HepG2 (cell line): ENCODE measurements at regions not wholly inside any gene's neighbourhood (a gene's known extent, or its start where the extent isn't known, plus 50 kb on each side); places are given as distances from the start of the nearest gene placed in this dataset.

Experiments used
- ATAC-seq: fragments of 200-7000 bp; cut with Tn5 transposase; 3 replicates; pipeline ENCODE4 v1.9.1; 2020; ENCODE audit warnings: mild to moderate bottlenecking, moderate library complexity
- BruUV-seq: library from RNA; stranded (reverse); fragments of 400-500 nt; replicated peaks from 2 replicates; lab custom pipeline; 2021; lab: Mats Ljungman, UMichigan
- CTCF ChIA-PET: fragments of 300-600 bp; formaldehyde crosslinking; extraction: SDS; loops from one replicate; lab custom pipeline; 2021; ENCODE audit warnings: low total read pairs, inconsistent platforms, low intra/inter-chr PET ratio; lab: Yijun Ruan, JAX
- POLR2A ChIA-PET: fragments of 350-600 bp; sonication (Branson Sonifier 250); formaldehyde crosslinking; loops from one replicate; lab custom pipeline; 2020; ENCODE audit warnings: antibody characterized with exemption, inconsistent platforms; lab: Yijun Ruan, JAX
- DNase-seq: peaks from one replicate; pipeline ENCODE4 v3.0.0-alpha.2; 2015; ENCODE audit warnings: low spot score
- FAIRE-seq: peaks from 3 replicates; lab custom pipeline; 2011; peaks lifted over from hg19 to GRCh38; lab: Jason Lieb, UNC
- H2AFZ ChIP-seq: one replicate; pipeline ENCODE4 v1.6.1; 2011; ENCODE audit warnings: low read length, inconsistent platforms
- H3K27ac ChIP-seq: fragments of 300-600 bp; 3 replicates; pipeline ENCODE4 v1.8.0; 2011; ENCODE audit warnings: mixed run types, mild to moderate bottlenecking, mixed read lengths, low read length, inconsistent platforms; ENCODE audit not compliant: insufficient read depth; ENCODE audit errors: extremely low read length
- H3K27me3 ChIP-seq, 2 experiments: fragments of 200-600 bp in 1 of 2; 2 replicates in 1 of 2; 3 replicates in 1 of 2; pipeline versions ENCODE4 v1.6.0 to v1.8.0; 2011; ENCODE audit warnings: low read length in 2 of 2, mild to moderate bottlenecking in 2 of 2, moderate library complexity in 2 of 2, inconsistent platforms in 1 of 2; ENCODE audit not compliant: insufficient read depth in 2 of 2, control insufficient read depth in 1 of 2
- H3K36me3 ChIP-seq, 2 experiments: fragments of 200-600 bp in 1 of 2; replicated peaks in 1 of 2; 2 replicates in 1 of 2; 3 replicates in 1 of 2; pipeline versions ENCODE4 v1.5.1 to v1.8.0; 2011; ENCODE audit warnings: low read length in 2 of 2, inconsistent platforms in 1 of 2; ENCODE audit not compliant: insufficient read depth in 2 of 2, control insufficient read depth in 1 of 2
- H3K4me1 ChIP-seq: 2 replicates; pipeline ENCODE4 v1.5.1; 2012; ENCODE audit warnings: low read length, inconsistent platforms; ENCODE audit not compliant: insufficient read depth
- H3K4me2 ChIP-seq: 2 replicates; pipeline ENCODE4 v1.6.0; 2011; ENCODE audit warnings: low read depth, low read length, inconsistent platforms
- H3K4me3 ChIP-seq, 3 experiments: fragments of 200-600 bp in 1 of 3; sonication (generic), shearing (Covaris generic) in 1 of 3; replicated peaks in 1 of 3; 2 replicates each; pipeline ENCODE4 v1.5.1; 2011 to 2016; ENCODE audit warnings: low read length in 3 of 3, inconsistent platforms in 2 of 3, low read depth in 2 of 3, mild to moderate bottlenecking in 2 of 3, control low read depth in 1 of 3, mixed read lengths in 1 of 3; ENCODE audit not compliant: insufficient read depth in 1 of 3
- H3K79me2 ChIP-seq: one replicate; pipeline ENCODE4 v1.6.1; 2011; ENCODE audit warnings: low read length, inconsistent platforms; ENCODE audit not compliant: insufficient read depth
- H3K9ac ChIP-seq: 2 replicates; pipeline ENCODE4 v1.6.0; 2011; ENCODE audit warnings: mild to moderate bottlenecking, low read depth, low read length, inconsistent platforms; ENCODE audit not compliant: insufficient read depth
- H3K9me3 ChIP-seq: 2 replicates; pipeline ENCODE4 v1.5.1; 2012; ENCODE audit warnings: mild to moderate bottlenecking, low read length
- H4K20me1 ChIP-seq: 2 replicates; pipeline ENCODE4 v1.6.0; 2011; ENCODE audit warnings: inconsistent platforms, mild to moderate bottlenecking, low read length, moderate library complexity; ENCODE audit not compliant: insufficient read depth
- CHCHD3 ChIP-seq: sonication (generic); formaldehyde crosslinking; IDR thresholded peaks from 2 replicates; pipeline ENCODE4 v1.8.0; 2022; ENCODE audit warnings: mild to moderate bottlenecking, missing genetic modification reagents, moderate library complexity
- FOXK1 ChIP-seq: sonication (generic); formaldehyde crosslinking; IDR thresholded peaks from 2 replicates; pipeline ENCODE4 v1.4.0; 2020; ENCODE audit warnings: low read depth, missing genetic modification reagents, borderline replicate concordance
- HMG20B ChIP-seq: conservative IDR thresholded peaks from 2 replicates; pipeline ENCODE4 v1.6.1; 2016; ENCODE audit warnings: missing genetic modification reagents, missing compliant biosample characterization
- NFKBIZ ChIP-seq: IDR thresholded peaks from 2 replicates; pipeline ENCODE4 v1.6.1; 2018; ENCODE audit warnings: missing genetic modification reagents, missing compliant biosample characterization
- PAX8 ChIP-seq: sonication (generic); formaldehyde crosslinking; IDR thresholded peaks from 2 replicates; pipeline ENCODE4 v1.8.0; 2022; ENCODE audit warnings: mild to moderate bottlenecking, missing genetic modification reagents, borderline replicate concordance
- SRSF1 ChIP-seq: fragments of 200-400 bp; formaldehyde crosslinking; optimal IDR thresholded peaks from 2 replicates; pipeline ENCODE3; 2017; ENCODE audit warnings: mild to moderate bottlenecking, low read depth, low read length, moderate library complexity
- TCF7 ChIP-seq: sonication (generic); IDR thresholded peaks from 2 replicates; pipeline ENCODE4 v1.6.1; 2016; ENCODE audit warnings: antibody characterized with exemption, low read depth
- ZNF441 ChIP-seq: sonication (generic); formaldehyde crosslinking; IDR thresholded peaks from 2 replicates; pipeline ENCODE4 v1.7.0; 2021; ENCODE audit warnings: missing genetic modification reagents, borderline replicate concordance
- ZNF496 ChIP-seq: sonication (generic); formaldehyde crosslinking; IDR thresholded peaks from 2 replicates; pipeline ENCODE4 v1.8.1; 2023; ENCODE audit warnings: mild to moderate bottlenecking, moderate library complexity, missing genetic modification reagents; ENCODE audit not compliant: insufficient replicate concordance
- ZNF709 ChIP-seq: sonication (generic); formaldehyde crosslinking; IDR thresholded peaks from 2 replicates; pipeline ENCODE4 v1.5.0; 2020; ENCODE audit warnings: mild to moderate bottlenecking, missing genetic modification reagents
- ZNF792 ChIP-seq: IDR thresholded peaks from 2 replicates; pipeline ENCODE4 v1.6.1; 2016
- WGBS: methylation state at CpG from one replicate; pipeline ENCODE4 v1.1.6; 2017; ENCODE audit warnings: low lambda C conversion rate; 5-methylcytosine and 5-hydroxymethylcytosine counted together
- in situ Hi-C: cut with HindIII; loops from 2 replicates; pipeline ENCODE4 v1.10.0; 2017; ENCODE audit warnings: low pct_unique_long_range_greater_than_20kb; ENCODE audit not compliant: extremely low pct_ligation_motif_present
- intact Hi-C: fragments of 100-400 bp; cut with micrococcal nuclease; formaldehyde crosslinking; loops from one replicate; pipeline ENCODE4 v1.10.0; 2022; ENCODE audit not compliant: unreplicated experiment
- TF ChIP-seq, protein P1 (sequence below): sonication (generic); formaldehyde crosslinking; IDR thresholded peaks from 2 replicates; pipeline ENCODE4 v1.8.0; 2022; ENCODE audit warnings: missing genetic modification reagents, mild to moderate bottlenecking, moderate library complexity, borderline replicate concordance
- TF ChIP-seq, protein P2 (sequence below): sonication (generic); formaldehyde crosslinking; IDR thresholded peaks from 2 replicates; pipeline ENCODE4 v1.8.0; 2022; ENCODE audit warnings: mild to moderate bottlenecking, missing genetic modification reagents, borderline replicate concordance

DNA sequence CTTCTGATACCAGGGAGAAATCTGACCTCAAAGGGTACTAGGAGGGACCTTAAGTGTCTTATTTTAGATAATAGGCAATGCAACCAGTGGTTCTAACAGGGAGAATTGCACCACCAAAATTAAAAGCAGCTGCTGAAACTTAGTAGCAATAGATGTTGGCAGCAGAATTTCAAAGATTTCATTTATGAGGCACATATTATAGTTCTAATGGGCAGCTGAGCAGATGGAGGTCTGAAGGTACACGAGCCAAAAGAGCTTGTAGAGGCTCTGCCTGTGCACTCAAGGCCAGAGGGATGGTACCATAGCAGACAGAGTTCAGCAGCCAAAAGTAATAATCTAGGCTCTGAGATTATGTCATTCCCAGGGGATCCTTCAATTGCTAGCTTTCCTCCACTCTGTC lies 87.3 kb upstream of the NCKAP5 start (continued):
- no peak for TF ChIP-seq ZNF441 (CRISPR knock-in tag)
- TF ChIP-seq, all 625 proteins: peak for 0

DNA sequence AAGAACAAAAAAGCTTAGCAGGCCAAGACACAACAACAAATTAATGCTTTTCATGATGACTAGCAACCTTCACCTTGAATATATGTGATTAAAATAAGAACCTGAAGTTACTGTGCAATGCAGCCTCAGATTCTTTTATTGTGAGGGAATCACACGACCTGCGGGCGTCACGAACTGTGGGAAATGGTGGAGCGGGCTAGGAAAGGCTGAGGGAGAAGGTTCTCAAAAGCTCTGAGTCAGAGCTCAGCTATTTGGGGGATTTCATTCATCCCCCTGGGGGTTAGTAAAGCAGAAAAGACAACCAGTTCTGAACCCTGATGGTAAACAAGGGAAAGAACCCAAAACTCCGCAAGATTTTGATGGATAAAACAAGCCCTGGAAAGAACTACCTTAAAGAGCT lies 89.3 kb upstream of the NCKAP5 start:
- ATAC-seq (no peak), DNase-seq (no peak), FAIRE-seq (no peak)
- Histone ChIP-seq H4K20me1 (no peaks in the 10 kb centered on the region), H3K9me3 (no peaks in the 10 kb centered on the region), H3K4me3 (no peak overlapping the region), H2AFZ (no peak overlapping the region), H3K4me1 (no peaks in the 10 kb centered on the region), H3K27ac (no peak overlapping the region), H3K79me2 (no peaks in the 10 kb centered on the region), H3K4me2 (no peak overlapping the region), H3K36me3 (no peaks in the 10 kb centered on the region), H3K27me3 (0 out of 5 replicates have a peak, but pooled peaks cover 0 to 6% of the 10 kb centered on the region in 2 experiments), H3K9ac (no peak overlapping the region)
- in situ Hi-C loops (no loop called here), intact Hi-C loops (no loop called here)
- no TSS peak for BruUV-seq
- POLR2A ChIA-PET, result no interaction called here
- CTCF ChIA-PET, result no interaction called here
- WGBS, result 44% methylated on average over 6 of the region's 6 CpGs
- no peak for TF ChIP-seq ZNF792 (CRISPR knock-in tag)
- no peak for TF ChIP-seq TCF7
- no peak for TF ChIP-seq SRSF1
- TF ChIP-seq, protein P1, sequence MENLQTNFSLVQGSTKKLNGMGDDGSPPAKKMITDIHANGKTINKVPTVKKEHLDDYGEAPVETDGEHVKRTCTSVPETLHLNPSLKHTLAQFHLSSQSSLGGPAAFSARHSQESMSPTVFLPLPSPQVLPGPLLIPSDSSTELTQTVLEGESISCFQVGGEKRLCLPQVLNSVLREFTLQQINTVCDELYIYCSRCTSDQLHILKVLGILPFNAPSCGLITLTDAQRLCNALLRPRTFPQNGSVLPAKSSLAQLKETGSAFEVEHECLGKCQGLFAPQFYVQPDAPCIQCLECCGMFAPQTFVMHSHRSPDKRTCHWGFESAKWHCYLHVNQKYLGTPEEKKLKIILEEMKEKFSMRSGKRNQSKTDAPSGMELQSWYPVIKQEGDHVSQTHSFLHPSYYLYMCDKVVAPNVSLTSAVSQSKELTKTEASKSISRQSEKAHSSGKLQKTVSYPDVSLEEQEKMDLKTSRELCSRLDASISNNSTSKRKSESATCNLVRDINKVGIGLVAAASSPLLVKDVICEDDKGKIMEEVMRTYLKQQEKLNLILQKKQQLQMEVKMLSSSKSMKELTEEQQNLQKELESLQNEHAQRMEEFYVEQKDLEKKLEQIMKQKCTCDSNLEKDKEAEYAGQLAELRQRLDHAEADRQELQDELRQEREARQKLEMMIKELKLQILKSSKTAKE (CRISPR knock-in tag), result no peak
- TF ChIP-seq ZNF709 (CRISPR knock-in tag), result no peak
- TF ChIP-seq HMG20B (CRISPR knock-in tag), result no peak
- TF ChIP-seq ZNF496 (CRISPR knock-in tag), result no peak
- no peak for TF ChIP-seq PAX8 (CRISPR knock-in tag)
- no peak for TF ChIP-seq NFKBIZ
- no peak for TF ChIP-seq CHCHD3 (CRISPR knock-in tag)
- no peak for TF ChIP-seq FOXK1 (CRISPR knock-in tag)
- TF ChIP-seq, protein P2, sequence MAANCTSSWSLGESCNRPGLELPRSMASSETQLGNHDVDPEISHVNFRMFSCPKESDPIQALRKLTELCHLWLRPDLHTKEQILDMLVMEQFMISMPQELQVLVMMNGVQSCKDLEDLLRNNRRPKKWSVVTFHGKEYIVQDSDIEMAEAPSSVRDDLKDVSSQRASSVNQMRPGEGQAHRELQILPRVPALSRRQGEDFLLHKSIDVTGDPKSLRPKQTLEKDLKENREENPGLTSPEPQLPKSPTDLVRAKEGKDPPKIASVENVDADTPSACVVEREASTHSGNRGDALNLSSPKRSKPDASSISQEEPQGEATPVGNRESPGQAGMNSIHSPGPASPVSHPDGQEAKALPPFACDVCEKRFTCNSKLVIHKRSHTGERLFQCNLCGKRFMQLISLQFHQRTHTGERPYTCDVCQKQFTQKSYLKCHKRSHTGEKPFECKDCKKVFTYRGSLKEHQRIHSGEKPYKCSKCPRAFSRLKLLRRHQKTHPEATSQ, result no peak
